Breast epithelium (tissue), 4 donors: ENCODE measurements at regions not wholly inside any gene's neighbourhood (a gene's known extent, or its start where the extent isn't known, plus 50 kb on each side); places are given as distances from the start of the nearest gene placed in this dataset.
A peak's percentile ranks its signal among the peaks of the same experiment; 100 is the strongest.
"Not testable (repeated sequence)": the region's sequence is repeated elsewhere in the genome, so short reads cannot be mapped to it uniquely, and the experiment has no call there.

ENCODE experiments used
- DNase-seq, 2 donors: peaks; one replicate each; pipeline ENCODE4 v3.0.0-alpha.2; 2019; ENCODE audit warnings: low spot score in 2 of 2
- H3K27ac ChIP-seq, 2 donors: fragments of 200-600 bp; sonication (generic) in 1 of 2; one replicate each; pipeline ENCODE4 v1.5.1; 2016 to 2019; ENCODE audit warnings: mild to moderate bottlenecking in 1 of 2
- H3K27me3 ChIP-seq, 2 donors: fragments of 200-600 bp; sonication (generic) in 1 of 2; one replicate each; pipeline versions ENCODE4 v1.5.1 to v1.6.0; 2017 to 2019; ENCODE audit warnings: control low read depth in 1 of 2, mild to moderate bottlenecking in 1 of 2
- H3K36me3 ChIP-seq: fragments of 200-600 bp; one replicate; pipeline ENCODE4 v1.5.1; 2019
- H3K4me1 ChIP-seq, 2 donors: fragments of 200-600 bp; sonication (generic); one replicate each; pipeline ENCODE4 v1.5.1; 2016 to 2019; ENCODE audit warnings: control low read depth in 1 of 2
- H3K4me3 ChIP-seq, 3 donors: fragments of 200-600 bp; sonication (generic); 1 replicate in 2 of 3; 2 replicates in 1 of 3; pipeline ENCODE4 v1.5.1; 2016 to 2019; ENCODE audit warnings: mild to moderate bottlenecking in 3 of 3, moderate library complexity in 2 of 3
- H3K9me3 ChIP-seq, 2 donors: fragments of 200-600 bp; sonication (generic) in 1 of 2; one replicate each; pipeline ENCODE4 v1.5.1; 2016 to 2019; ENCODE audit warnings: control low read depth in 1 of 2
- CTCF ChIP-seq, 3 donors: fragments of 450-650 bp; IDR thresholded peaks; one replicate each; pipeline ENCODE4 v1.5.1; 2016 to 2017; ENCODE audit warnings: antibody characterized with exemption in 3 of 3, mild to moderate bottlenecking in 3 of 3, moderate library complexity in 3 of 3
- POLR2A ChIP-seq: fragments of 450-650 bp; IDR thresholded peaks from one replicate; pipeline ENCODE4 v1.6.1; 2016; ENCODE audit warnings: antibody characterized with exemption, mild to moderate bottlenecking, moderate library complexity
- POLR2AphosphoS5 ChIP-seq, 3 donors: sonication (generic); formaldehyde crosslinking; IDR thresholded peaks; one replicate each; pipeline ENCODE4 v1.6.1; 2017; ENCODE audit warnings: antibody characterized with exemption in 3 of 3
- intact Hi-C: fragments of 100-400 bp; cut with DNase I; formaldehyde crosslinking; loops from one replicate; pipeline ENCODE4 v1.15.1; 2023; ENCODE audit warnings: low total_unique reads

- H3K9me3 ChIP-seq, H3K4me1 ChIP-seq, H3K27ac ChIP-seq, H3K27me3 ChIP-seq, H3K36me3 ChIP-seq, H3K4me3 ChIP-seq, DNase-seq, intact Hi-C loops: not testable (repeated sequence)
Measured at GRCh38 chr6:26720663-26721218, 61.2 kb upstream of the ZNF322 start.

GRCh38 chr6:26730019-26730766 lies 70.6 kb upstream of the ZNF322 start:
- H3K27me3 ChIP-seq, intact Hi-C loops: not testable (repeated sequence)

GRCh38 chr6:26734776-26735472 lies 75.4 kb upstream of the ZNF322 start:
- H3K36me3 ChIP-seq, H3K27me3 ChIP-seq, H3K4me3 ChIP-seq, DNase-seq, intact Hi-C loops, H3K4me1 ChIP-seq, H3K9me3 ChIP-seq, H3K27ac ChIP-seq: not testable (repeated sequence)

More at GRCh38 chr6:26730019-26730766, 70.6 kb upstream of the ZNF322 start:
- H3K36me3 ChIP-seq, H3K27ac ChIP-seq, H3K9me3 ChIP-seq, H3K4me1 ChIP-seq, H3K4me3 ChIP-seq, DNase-seq: not testable (repeated sequence)

GRCh38 chr6:26739811-26740210 lies 80.3 kb upstream of the ZNF322 start:
- Histone ChIP-seq H3K9me3 (no peaks in the 10 kb centered on the region), H3K4me1 (no peaks in the 10 kb centered on the region), H3K4me3 (no peak overlapping the region), H3K27me3 (peaks cover 0 to 18% of the 10 kb centered on the region in 2 donors), H3K36me3 (no peaks in the 10 kb centered on the region), H3K27ac (no peak overlapping the region)
- intact Hi-C loops, result no loop called here
- TF ChIP-seq CTCF (IDR thresholded peaks at IDR 0.05), result no peak
- no peak for TF ChIP-seq POLR2AphosphoS5 (IDR thresholded peaks at IDR 0.05)
- no peak for TF ChIP-seq POLR2A
- no peak for DNase-seq

DNA sequence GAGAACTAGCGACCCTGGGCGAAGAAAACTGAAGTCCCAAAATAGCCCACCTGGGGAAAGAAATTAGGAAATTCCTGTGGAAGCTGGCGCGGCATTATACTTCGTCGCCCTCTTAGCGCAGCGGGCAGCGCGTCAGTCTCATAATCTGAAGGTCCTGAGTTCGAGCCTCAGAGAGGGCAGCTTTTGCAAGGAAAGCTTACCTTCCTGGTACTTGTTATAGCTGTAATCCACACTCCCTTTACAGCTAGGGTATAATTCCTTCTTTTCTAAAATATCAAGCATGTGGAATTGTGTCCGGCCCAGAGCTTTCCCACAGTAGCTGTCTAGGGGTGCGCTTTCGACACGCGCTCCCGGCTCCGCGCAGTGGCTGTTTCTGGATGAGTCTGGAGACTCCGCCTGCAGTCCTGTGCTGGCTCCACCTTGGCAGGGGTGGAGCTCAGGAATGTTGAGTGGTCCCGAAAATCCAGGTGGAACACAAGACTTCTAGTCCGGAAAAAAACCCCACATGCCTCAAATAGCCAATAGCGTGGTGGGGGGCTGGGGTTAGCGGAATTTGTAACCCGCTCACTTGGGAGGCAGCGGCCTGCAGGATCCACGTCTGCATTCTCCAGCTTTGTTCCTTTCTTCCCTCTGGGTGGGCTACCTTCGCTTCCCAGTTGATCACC lies 83.7 kb upstream of the ZNF322 start:
- Histone ChIP-seq H3K27me3 (peaks cover 0 to 33% of the 10 kb centered on the region in 2 donors), H3K4me3 (no peak overlapping the region), H3K36me3 (no peaks in the 10 kb centered on the region), H3K9me3 (no peaks in the 10 kb centered on the region), H3K27ac (no peak overlapping the region), H3K4me1 (no peaks in the 10 kb centered on the region)
- intact Hi-C loops, result no loop called here
- DNase-seq, result no peak
- TF ChIP-seq POLR2AphosphoS5 (IDR thresholded peaks at IDR 0.05) (no peak), CTCF (IDR thresholded peaks at IDR 0.05) (no peak)

GRCh38 chr6:26743941-26744699 lies 84.6 kb upstream of the ZNF322 start:
- Histone ChIP-seq H3K9me3 (no peaks in the 10 kb centered on the region), H3K4me1 (no peaks in the 10 kb centered on the region), H3K4me3 (peak overlapping the region in 1 of 3 donors; percentile 15), H3K27ac (no peak overlapping the region), H3K36me3 (no peaks in the 10 kb centered on the region), H3K27me3 (peaks cover 0 to 33% of the 10 kb centered on the region in 2 donors)
- no peak for DNase-seq
- TF ChIP-seq POLR2AphosphoS5 (IDR thresholded peaks at IDR 0.05) (no peak), POLR2A (no peak), CTCF (IDR thresholded peaks at IDR 0.05) (no peak)
- intact Hi-C loops, result no loop called here

GRCh38 chr6:26744837-26745282 lies 85.3 kb upstream of the ZNF322 start:
- intact Hi-C loops, H3K9me3 ChIP-seq, H3K27ac ChIP-seq, H3K4me3 ChIP-seq, DNase-seq, H3K4me1 ChIP-seq, H3K36me3 ChIP-seq: not testable (repeated sequence)
- peaks cover 0 to 33% of the 10 kb centered on the region in 2 donors for H3K27me3 ChIP-seq

GRCh38 chr6:26745964-26746363 lies 86.4 kb upstream of the ZNF322 start:
- H3K36me3 ChIP-seq, H3K9me3 ChIP-seq, H3K4me1 ChIP-seq, DNase-seq, intact Hi-C loops, H3K27ac ChIP-seq, H3K4me3 ChIP-seq: not testable (repeated sequence)
- peaks cover 0 to 33% of the 10 kb centered on the region in 2 donors for H3K27me3 ChIP-seq
